ENCODE measurements at regions not wholly inside any gene's neighbourhood (a gene's known extent, or its start where the extent isn't known, plus 50 kb on each side); places are given as distances from the start of the nearest gene placed in this dataset.

GRCh38 chr11:22520521-22520920, 105.1 kb downstream of the FANCF start:
- H3K79me1 ChIP-seq (ENCODE audit: low read depth, low read length), result no peaks in the 10 kb centered on the region
- TF ChIP-seq RBBP5 (IDR thresholded peaks at IDR 0.05; ENCODE audit: borderline replicate concordance, low read depth, low read length) (no peak), TEAD4 (IDR thresholded peaks at IDR 0.05; ENCODE audit: low read depth, low read length) (no peak), EP300 (IDR thresholded peaks at IDR 0.05; ENCODE audit: borderline replicate concordance in 1 of 2, low read depth in 2 of 2, low read length in 2 of 2) (no peak), SP2 (IDR thresholded peaks at IDR 0.05; ENCODE audit: low read length) (no peak), CEBPB (IDR thresholded peaks at IDR 0.05; ENCODE audit: low read depth, low read length) (no peak), SIRT6 (IDR thresholded peaks at IDR 0.05; ENCODE audit: low read length) (no peak), POU5F1 (IDR thresholded peaks at IDR 0.05; ENCODE audit: low read depth, low read length) (no peak)
- no peak for FAIRE-seq
- no peak overlapping the region for H4K91ac ChIP-seq (replicated peaks; ENCODE audit: insufficient read length, low read length)
- H3K4me1 ChIP-seq (replicated peaks in 1 of 4; ENCODE audit: control insufficient read depth in 3 of 4, insufficient read depth in 4 of 4, low read length in 3 of 4), result no peaks in the 10 kb centered on the region
- no peaks in the 10 kb centered on the region for H3K9me3 ChIP-seq (ENCODE audit: insufficient read depth in 2 of 2, low read depth in 1 of 2, low read length in 1 of 2)
- H3K9ac ChIP-seq (replicated peaks in 1 of 4; ENCODE audit: extremely low read depth in 1 of 4, low read depth in 3 of 4, low read length in 3 of 4), result no peak overlapping the region
- ChIA-PET POLR2A (ENCODE audit: partially characterized antibody) (no interaction called here), CTCF (ENCODE audit: partially characterized antibody) (no interaction called here)
- no peak overlapping the region for H2BK5ac ChIP-seq (ENCODE audit: low read depth, low read length)
- no peak overlapping the region for H3K4me3 ChIP-seq (ENCODE audit: extremely low read depth in 1 of 4, insufficient read depth in 2 of 4, low read depth in 3 of 4, low read length in 4 of 4)
- no peak overlapping the region for H2BK12ac ChIP-seq (ENCODE audit: low read depth, low read length)
- H3K4me2 ChIP-seq (ENCODE audit: insufficient read depth in 1 of 2, low read depth in 2 of 2, low read length in 2 of 2), result no peak overlapping the region
- H2BK15ac ChIP-seq (ENCODE audit: low read length), result no peak overlapping the region
- no peaks in the 10 kb centered on the region for H3K36me3 ChIP-seq (ENCODE audit: control insufficient read depth in 2 of 4, insufficient read depth in 4 of 4, low read length in 3 of 4)
- H2BK20ac ChIP-seq (ENCODE audit: low read length), result no peak overlapping the region
- no peak for DNase-seq (ENCODE audit: low read depth in 1 of 2, low spot score in 2 of 2)
- no peak overlapping the region for H3K56ac ChIP-seq (replicated peaks; ENCODE audit: insufficient read length, low read depth, low read length)
- no peak overlapping the region for H2AK5ac ChIP-seq (ENCODE audit: low read depth, low read length)
- H3K27ac ChIP-seq (ENCODE audit: low read depth, low read length), result no peak overlapping the region
- H2AFZ ChIP-seq (ENCODE audit: low read length), result no peak overlapping the region
- H3K23ac ChIP-seq (ENCODE audit: insufficient read length), result no peak overlapping the region
- no peaks in the 10 kb centered on the region for H4K20me1 ChIP-seq (replicated peaks in 1 of 2; ENCODE audit: control insufficient read depth in 1 of 2, insufficient read depth in 2 of 2, low read length in 2 of 2)
- no peak overlapping the region for H3K18ac ChIP-seq (ENCODE audit: extremely low read depth, low read length)
- H3K4ac ChIP-seq (replicated peaks; ENCODE audit: insufficient read length, low read depth, low read length), result no peak overlapping the region
- H3K79me2 ChIP-seq (ENCODE audit: control insufficient read depth in 1 of 2, insufficient read depth in 2 of 2, low read length in 2 of 2), result no peaks in the 10 kb centered on the region
- no peaks in the 10 kb centered on the region for H3K23me2 ChIP-seq (ENCODE audit: low read depth, low read length)
- no peak overlapping the region for H3K14ac ChIP-seq (ENCODE audit: insufficient read length)
- H4K5ac ChIP-seq (ENCODE audit: insufficient read length, low read depth, low read length), result no peak overlapping the region
- no peaks in the 10 kb centered on the region for H3K27me3 ChIP-seq (replicated peaks in 1 of 4; ENCODE audit: control insufficient read depth in 3 of 4, extremely low read depth in 1 of 4, insufficient read depth in 3 of 4, low read length in 3 of 4)
- no peak overlapping the region for H2BK120ac ChIP-seq (replicated peaks; ENCODE audit: low read depth, low read length)
- H4K8ac ChIP-seq (ENCODE audit: extremely low read depth, insufficient read depth, low read length), result no peak overlapping the region

All from H1 (cell line).